IMR-90 (cell line): ENCODE measurements at regions not wholly inside any gene's neighbourhood (a gene's known extent, or its start where the extent isn't known, plus 50 kb on each side); places are given as distances from the start of the nearest gene placed in this dataset.

Experiments used
- ATAC-seq: fragments of 200-7000 bp; cut with Tn5 transposase; 2 replicates; pipeline ENCODE4 v1.9.1; 2020; ENCODE audit warnings: low read depth, mild to moderate bottlenecking, moderate library complexity
- BruUV-seq: library from RNA; stranded (reverse); fragments of 400-500 nt; replicated peaks from 2 replicates; lab custom pipeline; 2021; lab: Mats Ljungman, UMichigan
- CTCF ChIA-PET: fragments of 300-600 bp; formaldehyde crosslinking; extraction: SDS; loops from one replicate; lab custom pipeline; 2021; ENCODE audit warnings: antibody characterized with exemption; lab: Yijun Ruan, JAX
- POLR2A ChIA-PET: fragments of 300-600 bp; sonication (Branson Sonifier 250); formaldehyde crosslinking; loops from one replicate; lab custom pipeline; 2022; ENCODE audit warnings: antibody characterized with exemption; ENCODE audit not compliant: unreplicated experiment; lab: Charles Lee
- DNase-seq: peaks from one replicate; pipeline ENCODE4 v3.0.0; 2013
- H2AFZ ChIP-seq: replicated peaks from 2 replicates; pipeline ENCODE3; 2013; ENCODE audit warnings: low read length, mild to moderate bottlenecking; ENCODE audit not compliant: poor library complexity
- H2AK5ac ChIP-seq: 2 replicates; pipeline ENCODE4 v1.6.1; 2013; ENCODE audit warnings: low read depth, low read length, inconsistent platforms
- H2AK9ac ChIP-seq: replicated peaks from 2 replicates; pipeline ENCODE3; 2013; ENCODE audit warnings: mild to moderate bottlenecking, low read depth, low read length, moderate library complexity; ENCODE audit not compliant: poor library complexity
- H2BK120ac ChIP-seq: 2 replicates; pipeline ENCODE4 v1.6.1; 2013; ENCODE audit warnings: low read depth, low read length, inconsistent platforms
- H2BK15ac ChIP-seq: 3 replicates; pipeline ENCODE4 v1.6.1; 2013; ENCODE audit warnings: low read depth, low read length, inconsistent platforms
- H2BK20ac ChIP-seq: 2 replicates; pipeline ENCODE4 v1.6.1; 2013; ENCODE audit warnings: low read depth, mild to moderate bottlenecking, inconsistent platforms, low read length, moderate library complexity
- H2BK5ac ChIP-seq: 2 replicates; pipeline ENCODE4 v1.6.1; 2013; ENCODE audit warnings: mild to moderate bottlenecking, low read depth, low read length, inconsistent platforms; ENCODE audit not compliant: poor library complexity, severe bottlenecking
- H3K14ac ChIP-seq: replicated peaks from 2 replicates; pipeline ENCODE4 v1.6.1; 2013; ENCODE audit warnings: low read depth, low read length, inconsistent platforms
- H3K18ac ChIP-seq: 2 replicates; pipeline ENCODE4 v1.6.1; 2013; ENCODE audit warnings: low read depth, low read length, control low read depth
- H3K23ac ChIP-seq: 2 replicates; pipeline ENCODE4 v1.6.1; 2013; ENCODE audit warnings: low read depth, low read length, inconsistent platforms
- H3K27ac ChIP-seq: 2 replicates; pipeline ENCODE4 v1.5.1; 2013; ENCODE audit warnings: mild to moderate bottlenecking, control low read depth, low read length; ENCODE audit not compliant: insufficient read depth
- H3K27me3 ChIP-seq: 2 replicates; pipeline ENCODE4 v1.6.1; 2013; ENCODE audit warnings: low read length; ENCODE audit not compliant: control insufficient read depth, insufficient read depth
- H3K36me3 ChIP-seq: 2 replicates; pipeline ENCODE4 v1.6.1; 2013; ENCODE audit warnings: low read length, mixed read lengths; ENCODE audit not compliant: control insufficient read depth, insufficient read depth
- H3K4ac ChIP-seq: 2 replicates; pipeline ENCODE4 v1.6.1; 2013; ENCODE audit warnings: low read depth, low read length, inconsistent platforms
- H3K4me1 ChIP-seq: 2 replicates; pipeline ENCODE4 v1.6.1; 2013; ENCODE audit warnings: low read length, mixed read lengths; ENCODE audit not compliant: control insufficient read depth, insufficient read depth
- H3K4me2 ChIP-seq: 2 replicates; pipeline ENCODE4 v1.6.1; 2013; ENCODE audit warnings: low read depth, mild to moderate bottlenecking, control low read depth, low read length, moderate library complexity
- H3K4me3 ChIP-seq: 2 replicates; pipeline ENCODE4 v1.5.1; 2013; ENCODE audit warnings: low read depth, mild to moderate bottlenecking, control low read depth, low read length, moderate library complexity; ENCODE audit not compliant: insufficient read depth
- H3K56ac ChIP-seq: 2 replicates; pipeline ENCODE4 v1.6.1; 2013; ENCODE audit warnings: low read length, inconsistent platforms; ENCODE audit not compliant: insufficient read depth; ENCODE audit errors: extremely low read depth
- H3K79me1 ChIP-seq, 2 experiments: 2 replicates each; pipeline ENCODE4 v1.6.1; 2013; ENCODE audit warnings: low read length in 2 of 2, inconsistent platforms in 1 of 2, low read depth in 1 of 2
- H3K9ac ChIP-seq: 2 replicates; pipeline ENCODE4 v1.6.1; 2013; ENCODE audit warnings: low read depth, low read length, control low read depth
- H3K9me1 ChIP-seq: 2 replicates; pipeline ENCODE4 v1.6.1; 2013; ENCODE audit warnings: low read length, inconsistent platforms; ENCODE audit not compliant: insufficient read depth
- H3K9me3 ChIP-seq: 2 replicates; pipeline ENCODE4 v1.6.1; 2013; ENCODE audit warnings: low read length; ENCODE audit not compliant: control insufficient read depth, insufficient read depth
- H4K20me1 ChIP-seq: 2 replicates; pipeline ENCODE4 v1.6.1; 2013; ENCODE audit warnings: low read length, inconsistent platforms; ENCODE audit not compliant: insufficient read depth
- H4K5ac ChIP-seq: 2 replicates; pipeline ENCODE4 v1.6.1; 2013; ENCODE audit warnings: mild to moderate bottlenecking, low read depth, low read length, control low read depth
- H4K8ac ChIP-seq, 2 experiments: 2 replicates each; pipeline ENCODE4 v1.6.1; 2013; ENCODE audit warnings: low read depth in 2 of 2, low read length in 2 of 2, control low read depth in 1 of 2, inconsistent platforms in 1 of 2
- H4K91ac ChIP-seq: 2 replicates; pipeline ENCODE4 v1.6.1; 2013; ENCODE audit warnings: low read depth, low read length, inconsistent platforms; ENCODE audit not compliant: insufficient read depth
- BHLHE40 ChIP-seq: fragments of 150-350 bp; IDR thresholded peaks from 2 replicates; pipeline ENCODE4 v1.6.1; 2016; ENCODE audit warnings: mild to moderate bottlenecking, low read depth, low read length
- CEBPB ChIP-seq: IDR thresholded peaks from 2 replicates; pipeline ENCODE4 v1.6.1; 2012; ENCODE audit warnings: low read depth, low read length, improper control_type of control experiment
- CHD1 ChIP-seq: IDR thresholded peaks from 2 replicates; pipeline ENCODE4 v1.6.1; 2012; ENCODE audit warnings: low read depth, low read length, improper control_type of control experiment
- ELK1 ChIP-seq: fragments of 150-350 bp; IDR thresholded peaks from 2 replicates; pipeline ENCODE4 v1.6.1; 2016; ENCODE audit warnings: low read depth, mild to moderate bottlenecking, low read length, moderate library complexity, borderline replicate concordance
- FOS ChIP-seq: fragments of 150-350 bp; IDR thresholded peaks from 2 replicates; pipeline ENCODE4 v1.6.1; 2016; ENCODE audit warnings: low read depth, low read length
- MAFK ChIP-seq: IDR thresholded peaks from 2 replicates; pipeline ENCODE4 v1.6.1; 2012; ENCODE audit warnings: low read depth, low read length, improper control_type of control experiment
- MAZ ChIP-seq: IDR thresholded peaks from 2 replicates; pipeline ENCODE4 v1.6.1; 2012; ENCODE audit warnings: low read depth, mild to moderate bottlenecking, low read length, improper control_type of control experiment, moderate library complexity, borderline replicate concordance
- MXI1 ChIP-seq: IDR thresholded peaks from 2 replicates; pipeline ENCODE4 v1.6.1; 2012; ENCODE audit warnings: low read depth, mild to moderate bottlenecking, low read length, moderate library complexity, borderline replicate concordance
- NFE2L2 ChIP-seq: fragments of 150-350 bp; IDR thresholded peaks from 2 replicates; pipeline ENCODE4 v1.6.1; 2016; ENCODE audit warnings: low read depth, mild to moderate bottlenecking, low read length
- POLR2A ChIP-seq: IDR thresholded peaks from 2 replicates; pipeline ENCODE4 v1.6.1; 2012; ENCODE audit warnings: mild to moderate bottlenecking, low read depth, low read length
- RAD21 ChIP-seq: IDR thresholded peaks from 2 replicates; pipeline ENCODE4 v1.6.1; 2012; ENCODE audit warnings: low read length, improper control_type of control experiment
- RCOR1 ChIP-seq: IDR thresholded peaks from 2 replicates; pipeline ENCODE4 v1.6.1; 2012; ENCODE audit warnings: mild to moderate bottlenecking, low read length, improper control_type of control experiment; ENCODE audit not compliant: insufficient replicate concordance
- RFX5 ChIP-seq: IDR thresholded peaks from 2 replicates; pipeline ENCODE4 v1.8.0; 2012; ENCODE audit warnings: low read depth, mild to moderate bottlenecking, low read length, moderate library complexity
- SMC3 ChIP-seq: fragments of 150-350 bp; IDR thresholded peaks from 2 replicates; pipeline ENCODE4 v1.6.1; 2016; ENCODE audit warnings: low read depth, mild to moderate bottlenecking, antibody characterized with exemption, low read length, moderate library complexity
- WGBS, 2 experiments: methylation state at CpG; one replicate each; pipeline versions ENCODE4 v1.1.5 to v1.1.7; 2013; ENCODE audit warnings: missing lambda C conversion rate in 2 of 2; ENCODE audit not compliant: insufficient read length in 1 of 2; ENCODE audit errors: extremely low coverage in 2 of 2; 5-methylcytosine and 5-hydroxymethylcytosine counted together
- dilution Hi-C: fragments of 300-500 bp; cut with HindIII; formaldehyde crosslinking; loops from one replicate; pipeline ENCODE4 v1.14.3; 2018; ENCODE audit warnings: low sequenced_read_pairs; ENCODE audit not compliant: unreplicated experiment
- in situ Hi-C: fragments of 300-500 bp; cut with MboI; formaldehyde crosslinking; loops from 3 replicates; pipeline ENCODE4 v1.14.3; 2019; ENCODE audit warnings: low sequenced_read_pairs, inconsistent platforms, mixed read lengths
- intact Hi-C: fragments of 100-400 bp; cut with micrococcal nuclease; formaldehyde crosslinking; loops from 2 replicates; pipeline ENCODE4 v1.10.0; 2022
- TF ChIP-seq, protein P1 (sequence below): fragments of 150-350 bp; IDR thresholded peaks from 2 replicates; pipeline ENCODE4 v1.6.1; 2017; ENCODE audit warnings: mild to moderate bottlenecking, antibody characterized with exemption, low read length, low read depth
- TF ChIP-seq, protein P2 (sequence below): conservative IDR thresholded peaks from 2 replicates; pipeline ENCODE4 v1.5.1; 2012; ENCODE audit warnings: mild to moderate bottlenecking, low read depth, low read length, improper control_type of control experiment

DNA sequence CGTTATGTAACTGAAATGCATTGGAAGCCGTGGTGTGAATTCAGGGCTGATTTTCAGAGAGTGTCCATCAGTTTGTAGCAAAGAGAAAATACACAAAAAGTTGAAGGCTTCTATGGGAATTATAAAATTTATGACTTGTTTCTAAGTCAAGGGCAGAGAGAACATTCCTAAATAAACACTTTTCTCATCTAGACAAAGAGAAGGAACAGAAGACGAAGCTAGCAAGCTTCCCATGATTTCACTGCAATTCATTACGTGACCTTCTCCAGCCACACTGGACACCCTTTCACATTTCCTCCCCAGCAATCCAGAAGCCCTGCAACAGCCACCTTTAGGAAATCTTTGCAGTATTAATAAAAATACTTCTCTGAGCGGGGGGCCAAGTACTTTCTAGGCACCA, 67.8 kb downstream of the TMEM100 start:
- WGBS, 2 experiments, result no CpG with 5 or more reads among the region's 5 CpGs
- H3K14ac ChIP-seq, result no peak overlapping the region
- no peaks in the 10 kb centered on the region; the same call in 1 of the 2 replicates for H3K27me3 ChIP-seq
- H2AK5ac ChIP-seq, result no peak overlapping the region
- no peak overlapping the region for H2BK15ac ChIP-seq
- no peak overlapping the region for H3K18ac ChIP-seq
- dilution Hi-C loops (no loop called here), in situ Hi-C loops (no loop called here), intact Hi-C loops (no loop called here)
- H3K4ac ChIP-seq, result no peak overlapping the region
- H2BK5ac ChIP-seq, result no peak overlapping the region
- H4K91ac ChIP-seq, result no peak overlapping the region
- H3K9me1 ChIP-seq, result no peaks in the 10 kb centered on the region
- H3K79me1 ChIP-seq, result no peaks in the 10 kb centered on the region
- ATAC-seq (no peak), DNase-seq (no peak)
- no peak overlapping the region for H4K5ac ChIP-seq
- H4K20me1 ChIP-seq, result no peaks in the 10 kb centered on the region
- H3K4me3 ChIP-seq, result no peak overlapping the region
- no peak overlapping the region for H2BK120ac ChIP-seq
- no peaks in the 10 kb centered on the region for H3K9me3 ChIP-seq
- no peak overlapping the region for H3K9ac ChIP-seq
- H2AFZ ChIP-seq, result no peak overlapping the region
- H2BK20ac ChIP-seq, result no peak overlapping the region
- no peak overlapping the region for H3K4me2 ChIP-seq
- POLR2A ChIA-PET, result no interaction called here
- H4K8ac ChIP-seq, result no peak overlapping the region
- no peaks in the 10 kb centered on the region for H3K4me1 ChIP-seq
- no peak overlapping the region for H2AK9ac ChIP-seq
- BruUV-seq, result no TSS peak
- H3K23ac ChIP-seq, result no peak overlapping the region
- no peak overlapping the region for H3K56ac ChIP-seq
- no peaks in the 10 kb centered on the region for H3K36me3 ChIP-seq
- CTCF ChIA-PET, result no interaction called here
- TF ChIP-seq CEBPB (no peak), CHD1 (no peak), MXI1 (no peak), RAD21 (no peak), RCOR1 (no peak), ELK1 (no peak), SMC3 (no peak), POLR2A (no peak), MAZ (no peak), BHLHE40 (no peak), NFE2L2 (no peak), FOS (no peak), MAFK (no peak), RFX5 (no peak)
- TF ChIP-seq, protein P1, sequence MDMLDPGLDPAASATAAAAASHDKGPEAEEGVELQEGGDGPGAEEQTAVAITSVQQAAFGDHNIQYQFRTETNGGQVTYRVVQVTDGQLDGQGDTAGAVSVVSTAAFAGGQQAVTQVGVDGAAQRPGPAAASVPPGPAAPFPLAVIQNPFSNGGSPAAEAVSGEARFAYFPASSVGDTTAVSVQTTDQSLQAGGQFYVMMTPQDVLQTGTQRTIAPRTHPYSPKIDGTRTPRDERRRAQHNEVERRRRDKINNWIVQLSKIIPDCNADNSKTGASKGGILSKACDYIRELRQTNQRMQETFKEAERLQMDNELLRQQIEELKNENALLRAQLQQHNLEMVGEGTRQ, result no peak
- TF ChIP-seq, protein P2, sequence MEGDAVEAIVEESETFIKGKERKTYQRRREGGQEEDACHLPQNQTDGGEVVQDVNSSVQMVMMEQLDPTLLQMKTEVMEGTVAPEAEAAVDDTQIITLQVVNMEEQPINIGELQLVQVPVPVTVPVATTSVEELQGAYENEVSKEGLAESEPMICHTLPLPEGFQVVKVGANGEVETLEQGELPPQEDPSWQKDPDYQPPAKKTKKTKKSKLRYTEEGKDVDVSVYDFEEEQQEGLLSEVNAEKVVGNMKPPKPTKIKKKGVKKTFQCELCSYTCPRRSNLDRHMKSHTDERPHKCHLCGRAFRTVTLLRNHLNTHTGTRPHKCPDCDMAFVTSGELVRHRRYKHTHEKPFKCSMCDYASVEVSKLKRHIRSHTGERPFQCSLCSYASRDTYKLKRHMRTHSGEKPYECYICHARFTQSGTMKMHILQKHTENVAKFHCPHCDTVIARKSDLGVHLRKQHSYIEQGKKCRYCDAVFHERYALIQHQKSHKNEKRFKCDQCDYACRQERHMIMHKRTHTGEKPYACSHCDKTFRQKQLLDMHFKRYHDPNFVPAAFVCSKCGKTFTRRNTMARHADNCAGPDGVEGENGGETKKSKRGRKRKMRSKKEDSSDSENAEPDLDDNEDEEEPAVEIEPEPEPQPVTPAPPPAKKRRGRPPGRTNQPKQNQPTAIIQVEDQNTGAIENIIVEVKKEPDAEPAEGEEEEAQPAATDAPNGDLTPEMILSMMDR, result no peak
- no peak overlapping the region for H3K27ac ChIP-seq
